ENCODE measurements at regions not wholly inside any gene's neighbourhood (a gene's known extent, or its start where the extent isn't known, plus 50 kb on each side); places are given as distances from the start of the nearest gene placed in this dataset.

GRCh38 chr7:13827716-13828115 is 161.8 kb downstream of the ETV1 start:
- no peak for TF ChIP-seq ARNTL (CRISPR knock-in tag; IDR thresholded peaks at IDR 0.05; ENCODE audit: borderline replicate concordance, low read depth)
- TF ChIP-seq TSHZ2 (CRISPR knock-in tag; IDR thresholded peaks at IDR 0.05) = no peak
- no peak for TF ChIP-seq ZFP30 (CRISPR knock-in tag; IDR thresholded peaks at IDR 0.05)
- TF ChIP-seq ESRRG (CRISPR knock-in tag; IDR thresholded peaks at IDR 0.05) = no peak
- TF ChIP-seq CSRNP3 (CRISPR knock-in tag; IDR thresholded peaks at IDR 0.05) = no peak
- TF ChIP-seq PATZ1 (CRISPR knock-in tag; IDR thresholded peaks at IDR 0.05; ENCODE audit: borderline replicate concordance) = no peak
- no peak for ATAC-seq

- TF ChIP-seq CREB5 (CRISPR knock-in tag; IDR thresholded peaks at IDR 0.05; ENCODE audit: low read depth) (no peak), SNAI2 (CRISPR knock-in tag; IDR thresholded peaks at IDR 0.05) (no peak), ZFP30 (CRISPR knock-in tag; IDR thresholded peaks at IDR 0.05) (no peak), GLIS3 (CRISPR knock-in tag; IDR thresholded peaks at IDR 0.05) (no peak), TOX (CRISPR knock-in tag; IDR thresholded peaks at IDR 0.05; ENCODE audit: borderline replicate concordance) (no peak), OSR1 (CRISPR knock-in tag; IDR thresholded peaks at IDR 0.05) (no peak), RARB (CRISPR knock-in tag; IDR thresholded peaks at IDR 0.05) (no peak), TSHZ2 (CRISPR knock-in tag; IDR thresholded peaks at IDR 0.05) (no peak), PATZ1 (CRISPR knock-in tag; IDR thresholded peaks at IDR 0.05; ENCODE audit: borderline replicate concordance) (no peak)
- no peak for ATAC-seq
Observed at GRCh38 chr7:13829231-13829630, 160.2 kb downstream of the ETV1 start.

- peak; percentile 62 for ATAC-seq
Observed at GRCh38 chr7:13829914-13830900, 159.3 kb downstream of the ETV1 start.

More at GRCh38 chr7:13829914-13830900, 159.3 kb downstream of the ETV1 start:
- no peak for TF ChIP-seq ZNF70 (CRISPR knock-in tag; IDR thresholded peaks at IDR 0.05)
- no peak for TF ChIP-seq ARNTL (CRISPR knock-in tag; IDR thresholded peaks at IDR 0.05; ENCODE audit: borderline replicate concordance, low read depth)
- TF ChIP-seq ZNF565 (CRISPR knock-in tag; conservative IDR thresholded peaks at IDR 0.05; ENCODE audit: low read depth) = no peak
- no peak for TF ChIP-seq CSRNP3 (CRISPR knock-in tag; IDR thresholded peaks at IDR 0.05)
- TF ChIP-seq ZC3H10 (CRISPR knock-in tag; IDR thresholded peaks at IDR 0.05) = no peak
- no peak for TF ChIP-seq PPARA (CRISPR knock-in tag; IDR thresholded peaks at IDR 0.05; ENCODE audit: borderline replicate concordance)
- TF ChIP-seq POU6F1 (CRISPR knock-in tag; IDR thresholded peaks at IDR 0.05; ENCODE audit: borderline replicate concordance, low read depth) = no peak
- no peak for TF ChIP-seq SNAI2 (CRISPR knock-in tag; IDR thresholded peaks at IDR 0.05)
- TF ChIP-seq ZFP3 (CRISPR knock-in tag; IDR thresholded peaks at IDR 0.05) = no peak
- no peak for TF ChIP-seq ISL1 (CRISPR knock-in tag; IDR thresholded peaks at IDR 0.05)
- no peak for TF ChIP-seq CSDC2 (CRISPR knock-in tag; IDR thresholded peaks at IDR 0.05)
- no peak for TF ChIP-seq ZFP30 (CRISPR knock-in tag; IDR thresholded peaks at IDR 0.05)
- TF ChIP-seq RARB (CRISPR knock-in tag; IDR thresholded peaks at IDR 0.05) = no peak

All from SK-N-SH treated with all-trans-retinoic acid at 6 μM for 48 hours (cell line).